Brain microvascular endothelial cell (primary cell): ENCODE measurements at regions not wholly inside any gene's neighbourhood (a gene's known extent, or its start where the extent isn't known, plus 50 kb on each side); places are given as distances from the start of the nearest gene placed in this dataset.

Experiments used
- DNase-seq: peaks from one replicate; pipeline ENCODE4 v3.0.0-alpha.2; 2020
- H3K27ac ChIP-seq: fragments of 250-450 bp; sonication (Bioruptor Pico); 2 replicates; pipeline ENCODE4 v1.5.1; 2020; ENCODE audit warnings: mild to moderate bottlenecking, moderate library complexity
- H3K27me3 ChIP-seq: fragments of 250-450 bp; sonication (Bioruptor Pico); replicated peaks from 2 replicates; pipeline ENCODE4 v1.5.1; 2020; ENCODE audit warnings: mild to moderate bottlenecking
- H3K36me3 ChIP-seq: fragments of 250-450 bp; sonication (Bioruptor Pico); replicated peaks from 2 replicates; pipeline ENCODE4 v1.5.1; 2020; ENCODE audit warnings: mild to moderate bottlenecking
- H3K4me3 ChIP-seq: 2 replicates; pipeline ENCODE4 v1.5.1; 2011; ENCODE audit warnings: low read depth, mild to moderate bottlenecking, control low read depth, low read length, moderate library complexity
- in situ Hi-C: cut with HindIII; loops from 2 replicates; pipeline ENCODE4 v1.10.0; 2017; ENCODE audit warnings: low sequenced_read_pairs, low pct_ligation_motif_present
- TF ChIP-seq, protein P1 (sequence below): IDR thresholded peaks from 2 replicates; pipeline ENCODE4 v1.5.1; 2011; ENCODE audit warnings: low read depth, mild to moderate bottlenecking, moderate library complexity, low read length, control low read depth, inconsistent platforms; ENCODE audit errors: missing control alignments

- TF ChIP-seq, protein P1, sequence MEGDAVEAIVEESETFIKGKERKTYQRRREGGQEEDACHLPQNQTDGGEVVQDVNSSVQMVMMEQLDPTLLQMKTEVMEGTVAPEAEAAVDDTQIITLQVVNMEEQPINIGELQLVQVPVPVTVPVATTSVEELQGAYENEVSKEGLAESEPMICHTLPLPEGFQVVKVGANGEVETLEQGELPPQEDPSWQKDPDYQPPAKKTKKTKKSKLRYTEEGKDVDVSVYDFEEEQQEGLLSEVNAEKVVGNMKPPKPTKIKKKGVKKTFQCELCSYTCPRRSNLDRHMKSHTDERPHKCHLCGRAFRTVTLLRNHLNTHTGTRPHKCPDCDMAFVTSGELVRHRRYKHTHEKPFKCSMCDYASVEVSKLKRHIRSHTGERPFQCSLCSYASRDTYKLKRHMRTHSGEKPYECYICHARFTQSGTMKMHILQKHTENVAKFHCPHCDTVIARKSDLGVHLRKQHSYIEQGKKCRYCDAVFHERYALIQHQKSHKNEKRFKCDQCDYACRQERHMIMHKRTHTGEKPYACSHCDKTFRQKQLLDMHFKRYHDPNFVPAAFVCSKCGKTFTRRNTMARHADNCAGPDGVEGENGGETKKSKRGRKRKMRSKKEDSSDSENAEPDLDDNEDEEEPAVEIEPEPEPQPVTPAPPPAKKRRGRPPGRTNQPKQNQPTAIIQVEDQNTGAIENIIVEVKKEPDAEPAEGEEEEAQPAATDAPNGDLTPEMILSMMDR = no peak
- no peak overlapping the region for H3K4me3 ChIP-seq
- no peak overlapping the region for H3K27ac ChIP-seq
- H3K36me3 ChIP-seq = no peaks in the 10 kb centered on the region
- in situ Hi-C loops = loop anchor here (25.0 kb wide), 1 partner anchor 161 kb away; no protein-coding TSS in a partner anchor
- no peak for DNase-seq
- no peaks in the 10 kb centered on the region for H3K27me3 ChIP-seq
These were observed 52.1 kb upstream of the ANO1 start for GRCh38 chr11:70026012-70026411.

- in situ Hi-C loops = loop anchor here (25.0 kb wide), 1 partner anchor 161 kb away; no protein-coding TSS in a partner anchor
- Histone ChIP-seq H3K36me3 (no peaks in the 10 kb centered on the region), H3K27ac (no peak overlapping the region), H3K27me3 (no peaks in the 10 kb centered on the region), H3K4me3 (no peak overlapping the region)
- no peak for DNase-seq
- TF ChIP-seq, protein P1 = no peak
These were observed 51.4 kb upstream of the ANO1 start for GRCh38 chr11:70026726-70027125.

DNA sequence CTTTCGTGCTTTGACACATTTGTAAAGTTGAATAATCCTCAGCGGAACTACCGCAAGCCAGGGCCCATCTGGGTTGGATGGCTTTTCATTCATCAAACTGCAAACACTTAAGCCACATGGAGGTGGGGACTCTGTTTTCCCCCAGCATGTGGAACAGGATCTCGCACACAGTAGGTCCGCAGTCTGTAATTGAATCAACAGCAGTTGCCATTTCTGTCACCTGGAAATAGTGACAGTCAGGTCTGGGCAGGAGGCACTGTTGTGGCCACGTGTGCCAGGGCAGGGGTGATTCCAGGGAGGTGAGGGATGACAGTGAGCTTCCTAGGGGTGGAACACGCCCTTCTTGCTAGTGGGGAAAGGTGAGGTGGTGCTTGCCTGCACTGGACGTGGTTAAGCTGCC lies 50.7 kb upstream of the ANO1 start:
- Histone ChIP-seq H3K27me3 (no peaks in the 10 kb centered on the region), H3K36me3 (no peaks in the 10 kb centered on the region), H3K4me3 (no peak overlapping the region), H3K27ac (no peak overlapping the region)
- in situ Hi-C loops = loop anchor here (25.0 kb wide), 1 partner anchor 160 kb away; no protein-coding TSS in a partner anchor
- DNase-seq = no peak
- TF ChIP-seq, protein P1 = no peak

- no peaks in the 10 kb centered on the region for H3K27me3 ChIP-seq
- no peak overlapping the region for H3K4me3 ChIP-seq
- H3K27ac ChIP-seq = no peak overlapping the region
- TF ChIP-seq, protein P1 = no peak
- H3K36me3 ChIP-seq = no peaks in the 10 kb centered on the region
- DNase-seq = no peak
- in situ Hi-C loops = loop anchor here (25.0 kb wide), 1 partner anchor 159 kb away; no protein-coding TSS in a partner anchor
These were observed 49.8 kb upstream of the ANO1 start for GRCh38 chr11:70028147-70028855.
